ENCODE measurements at regions not wholly inside any gene's neighbourhood (a gene's known extent, or its start where the extent isn't known, plus 50 kb on each side); places are given as distances from the start of the nearest gene placed in this dataset.

DNA sequence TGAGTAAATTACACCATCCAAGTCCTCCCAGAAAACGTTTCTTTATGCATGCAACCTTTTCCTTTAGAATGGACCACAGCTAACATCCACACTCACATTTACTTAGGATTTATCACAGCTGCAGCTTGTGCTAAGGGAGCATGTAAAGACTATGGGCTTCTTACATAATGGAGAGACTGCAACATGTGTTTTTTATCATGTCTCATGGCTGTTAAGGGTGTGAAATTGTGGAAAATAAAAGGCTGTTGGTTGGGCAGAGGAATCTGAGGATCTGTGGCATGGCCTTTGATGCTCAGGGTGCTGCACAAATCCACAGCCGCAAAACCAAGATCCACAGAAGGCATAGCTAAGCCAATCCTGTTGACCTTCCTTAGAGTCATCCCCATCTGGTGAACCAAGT lies 112.0 kb upstream of the MTNR1B start (continued):
- TF ChIP-seq, protein P1, sequence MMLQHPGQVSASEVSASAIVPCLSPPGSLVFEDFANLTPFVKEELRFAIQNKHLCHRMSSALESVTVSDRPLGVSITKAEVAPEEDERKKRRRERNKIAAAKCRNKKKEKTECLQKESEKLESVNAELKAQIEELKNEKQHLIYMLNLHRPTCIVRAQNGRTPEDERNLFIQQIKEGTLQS (IDR thresholded peaks at IDR 0.05; ENCODE audit: insufficient read depth, low read depth, low read length) = no peak
- no peak for TF ChIP-seq TEAD4 (IDR thresholded peaks at IDR 0.05; ENCODE audit: low read depth, low read length)
